ENCODE measurements at regions not wholly inside any gene's neighbourhood (a gene's known extent, or its start where the extent isn't known, plus 50 kb on each side); places are given as distances from the start of the nearest gene placed in this dataset.

DNA sequence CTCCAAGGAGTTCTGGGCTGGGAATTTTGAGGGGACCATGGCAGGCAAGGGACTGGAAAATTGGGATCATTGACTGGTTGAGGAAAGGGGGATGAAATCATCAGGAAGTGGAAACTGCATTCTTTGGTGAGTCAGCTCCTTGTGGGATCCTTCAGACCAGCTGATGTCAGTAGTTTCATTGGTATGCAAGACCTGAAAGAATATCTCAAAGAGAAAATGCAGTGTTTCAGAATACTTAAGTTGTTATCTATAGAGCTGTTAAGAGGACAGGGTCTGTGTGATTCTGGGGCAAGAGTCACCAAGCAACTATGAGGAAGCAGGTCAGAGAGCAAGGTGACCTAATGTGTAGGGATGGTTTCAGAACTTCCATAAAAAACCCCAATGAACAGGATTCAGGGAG lies 595.9 kb upstream of the AUTS2 start:
- TF ChIP-seq, protein P1, sequence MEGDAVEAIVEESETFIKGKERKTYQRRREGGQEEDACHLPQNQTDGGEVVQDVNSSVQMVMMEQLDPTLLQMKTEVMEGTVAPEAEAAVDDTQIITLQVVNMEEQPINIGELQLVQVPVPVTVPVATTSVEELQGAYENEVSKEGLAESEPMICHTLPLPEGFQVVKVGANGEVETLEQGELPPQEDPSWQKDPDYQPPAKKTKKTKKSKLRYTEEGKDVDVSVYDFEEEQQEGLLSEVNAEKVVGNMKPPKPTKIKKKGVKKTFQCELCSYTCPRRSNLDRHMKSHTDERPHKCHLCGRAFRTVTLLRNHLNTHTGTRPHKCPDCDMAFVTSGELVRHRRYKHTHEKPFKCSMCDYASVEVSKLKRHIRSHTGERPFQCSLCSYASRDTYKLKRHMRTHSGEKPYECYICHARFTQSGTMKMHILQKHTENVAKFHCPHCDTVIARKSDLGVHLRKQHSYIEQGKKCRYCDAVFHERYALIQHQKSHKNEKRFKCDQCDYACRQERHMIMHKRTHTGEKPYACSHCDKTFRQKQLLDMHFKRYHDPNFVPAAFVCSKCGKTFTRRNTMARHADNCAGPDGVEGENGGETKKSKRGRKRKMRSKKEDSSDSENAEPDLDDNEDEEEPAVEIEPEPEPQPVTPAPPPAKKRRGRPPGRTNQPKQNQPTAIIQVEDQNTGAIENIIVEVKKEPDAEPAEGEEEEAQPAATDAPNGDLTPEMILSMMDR (IDR thresholded peaks at IDR 0.05) = no peak
- TF ChIP-seq POLR2A (IDR thresholded peaks at IDR 0.05) = no peak
- Histone ChIP-seq H3K36me3 (no peaks in the 10 kb centered on the region), H3K9me3 (peaks cover 0 to 39% (median 24%) of the 10 kb centered on the region in 3 donors), H3K4me1 (no peaks in the 10 kb centered on the region), H3K27me3 (no peaks in the 10 kb centered on the region), H3K27ac (no peak overlapping the region), H3K4me3 (no peak overlapping the region)
- no peak for DNase-seq
- intact Hi-C loops (cut with DNase I) = no loop called here

DNA sequence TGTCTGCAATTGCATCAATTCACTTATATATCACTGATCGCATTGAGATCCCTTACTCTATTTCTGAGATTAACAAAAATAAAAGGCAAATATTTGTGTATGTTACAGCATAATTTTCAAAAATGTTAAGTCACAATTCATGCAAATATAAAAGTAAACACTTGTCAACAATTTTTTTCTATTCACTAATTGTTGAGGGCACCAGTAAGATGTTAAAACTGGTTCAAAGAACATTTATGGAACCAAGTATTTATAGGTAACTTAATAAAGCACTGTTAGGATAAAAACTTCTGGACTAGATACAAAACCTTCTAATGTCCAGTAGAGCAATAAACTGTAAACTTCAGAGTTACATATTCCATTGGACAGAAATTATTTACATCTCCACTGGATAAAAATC lies 586.1 kb upstream of the AUTS2 start:
- H3K27me3 ChIP-seq = no peaks in the 10 kb centered on the region
- TF ChIP-seq, protein P1 (IDR thresholded peaks at IDR 0.05) = no peak
- TF ChIP-seq POLR2A (IDR thresholded peaks at IDR 0.05) = no peak
- DNase-seq = no peak
- H3K9me3 ChIP-seq = no peaks in the 10 kb centered on the region
- WGBS, 2 donors = 88 to 93% methylated on average over 1 of the region's 1 CpG
- H3K36me3 ChIP-seq = no peaks in the 10 kb centered on the region
- intact Hi-C loops (cut with DNase I) = no loop called here
- H3K4me1 ChIP-seq = no peaks in the 10 kb centered on the region
- H3K27ac ChIP-seq = no peak overlapping the region
- H3K4me3 ChIP-seq = no peak overlapping the region

DNA sequence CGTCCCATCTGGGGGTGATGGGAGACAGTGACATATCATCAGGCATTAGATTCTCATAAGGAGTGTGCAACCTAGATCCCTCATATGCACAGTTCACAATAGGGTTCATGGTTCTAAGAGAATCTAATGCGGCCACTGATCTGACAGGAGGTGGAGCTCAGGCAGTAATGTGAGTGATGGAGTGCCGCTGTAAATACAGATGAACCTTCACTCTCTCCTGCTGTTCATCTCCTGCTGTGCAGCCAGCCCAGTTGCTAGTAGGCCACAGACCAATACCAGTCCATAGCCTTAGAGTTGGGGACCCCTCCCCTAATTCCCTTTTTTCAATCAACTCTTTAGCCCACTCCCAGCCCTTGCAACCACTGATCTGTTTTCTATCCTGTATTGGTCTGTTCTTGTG lies 581.1 kb upstream of the AUTS2 start:
- Histone ChIP-seq H3K36me3 (no peaks in the 10 kb centered on the region), H3K9me3 (peaks cover 0 to 22% (median 11%) of the 10 kb centered on the region in 3 donors), H3K27ac (no peak overlapping the region), H3K4me1 (no peaks in the 10 kb centered on the region), H3K4me3 (no peak overlapping the region), H3K27me3 (no peaks in the 10 kb centered on the region)
- intact Hi-C loops (cut with DNase I) = no loop called here
- no peak for DNase-seq
- WGBS, 2 donors = 80 to 89% methylated on average over 3 of the region's 3 CpGs
- TF ChIP-seq POLR2A (IDR thresholded peaks at IDR 0.05) = no peak
- TF ChIP-seq, protein P1 (IDR thresholded peaks at IDR 0.05) = no peak

DNA sequence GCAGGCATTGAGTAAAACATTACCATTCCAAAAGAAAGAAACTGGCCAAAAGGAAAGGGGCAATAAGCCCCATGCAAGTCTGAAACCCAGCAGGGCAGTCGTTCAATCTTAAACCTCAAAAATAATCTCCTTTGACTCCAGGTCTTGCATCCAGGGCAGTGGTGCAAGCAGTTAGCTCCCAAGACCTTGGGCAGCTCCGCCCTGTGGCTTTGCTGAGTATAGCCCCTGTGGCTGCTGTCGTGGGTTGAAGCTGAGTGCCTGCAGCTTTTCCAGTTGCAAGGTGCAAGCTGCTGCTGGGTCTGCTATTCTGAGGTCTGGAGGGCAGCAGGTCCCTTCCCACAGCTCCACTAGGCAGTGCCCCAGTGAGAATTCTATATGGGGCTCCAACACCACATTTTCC lies 580.1 kb upstream of the AUTS2 start:
- Histone ChIP-seq H3K9me3 (peaks cover 0 to 22% (median 11%) of the 10 kb centered on the region in 3 donors), H3K36me3 (no peaks in the 10 kb centered on the region), H3K4me3 (no peak overlapping the region), H3K27me3 (no peaks in the 10 kb centered on the region), H3K4me1 (no peaks in the 10 kb centered on the region), H3K27ac (no peak overlapping the region)
- intact Hi-C loops (cut with DNase I) = no loop called here
- TF ChIP-seq, protein P1 (IDR thresholded peaks at IDR 0.05) = no peak
- no peak for TF ChIP-seq POLR2A (IDR thresholded peaks at IDR 0.05)
- DNase-seq = no peak
- 33 to 41% methylated on average over 1 to 3 of the region's 3 CpGs for WGBS, 2 donors

DNA sequence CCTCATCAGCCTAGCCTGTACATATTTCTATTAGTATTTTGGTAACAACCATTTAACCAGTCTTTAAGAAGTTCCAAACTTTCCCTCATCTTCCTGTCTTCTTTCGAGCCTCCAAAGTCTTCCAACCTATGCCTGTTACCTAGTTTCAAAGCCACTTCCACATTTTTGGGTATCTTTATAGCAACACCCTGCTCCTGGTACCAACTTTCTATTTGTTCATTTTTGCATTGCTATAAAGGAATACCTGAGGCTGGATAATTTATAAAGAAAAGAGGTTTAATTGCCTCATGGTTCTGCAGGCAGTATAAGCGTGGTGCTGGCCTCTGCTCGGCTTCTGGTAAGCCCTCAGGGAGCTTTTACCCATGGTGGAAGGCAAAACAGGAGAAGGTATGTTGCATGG lies 578.8 kb upstream of the AUTS2 start:
- intact Hi-C loops (cut with DNase I) = no loop called here
- Histone ChIP-seq H3K27me3 (no peaks in the 10 kb centered on the region), H3K4me3 (no peak overlapping the region), H3K36me3 (no peaks in the 10 kb centered on the region), H3K4me1 (no peaks in the 10 kb centered on the region), H3K27ac (no peak overlapping the region), H3K9me3 (peaks cover 0 to 22% (median 11%) of the 10 kb centered on the region in 3 donors)
- WGBS, 2 donors = 42 to 52% methylated on average over 3 of the region's 3 CpGs
- DNase-seq = no peak
- TF ChIP-seq POLR2A (IDR thresholded peaks at IDR 0.05) = no peak
- TF ChIP-seq, protein P1 (IDR thresholded peaks at IDR 0.05) = no peak
